B cell (primary cell): ENCODE measurements at regions not wholly inside any gene's neighbourhood (a gene's known extent, or its start where the extent isn't known, plus 50 kb on each side); places are given as distances from the start of the nearest gene placed in this dataset.

Experiments
- ATAC-seq: fragments of 200-7000 bp; cut with Tn5 transposase; one replicate; pipeline ENCODE4 v1.10.0; 2021; ENCODE audit warnings: low read depth, mild to moderate bottlenecking, moderate number of reproducible peaks, moderate library complexity
- CTCF ChIA-PET: fragments of 350-600 bp; sonication (Branson Sonifier 250); formaldehyde crosslinking; loops from one replicate; lab custom pipeline; 2021; ENCODE audit warnings: antibody characterized with exemption, inconsistent platforms; lab: Charles Lee
- POLR2A ChIA-PET: fragments of 350-600 bp; sonication (Branson Sonifier 250); formaldehyde crosslinking; loops from one replicate; lab custom pipeline; 2021; ENCODE audit warnings: antibody characterized with exemption; lab: Charles Lee
- DNase-seq: peaks from one replicate; pipeline ENCODE4 v3.0.0; 2013
- H2AFZ ChIP-seq: 2 replicates; pipeline ENCODE4 v1.6.1; 2012; ENCODE audit warnings: mild to moderate bottlenecking, low read depth, low read length; ENCODE audit not compliant: insufficient read depth, poor library complexity, severe bottlenecking
- H3K27ac ChIP-seq, 2 donors: 1 replicate in 1 of 2; 2 replicates in 1 of 2; pipeline ENCODE4 v1.5.1; 2012 to 2013; ENCODE audit warnings: low read length in 2 of 2, mild to moderate bottlenecking in 2 of 2, moderate library complexity in 1 of 2
- H3K27me3 ChIP-seq, 4 experiments: fragments of 200-600 bp in 1 of 4; sonication (generic) in 1 of 4; replicated peaks in 1 of 4; 1 replicate in 2 of 4; 2 replicates in 2 of 4; pipeline versions ENCODE4 v1.6.1 to v1.7.0; 2013 to 2016; ENCODE audit warnings: low read length in 3 of 4, mild to moderate bottlenecking in 2 of 4, mixed read lengths in 1 of 4, moderate library complexity in 1 of 4; ENCODE audit not compliant: insufficient read depth in 4 of 4, control insufficient read depth in 3 of 4; ENCODE audit errors: control extremely low read depth in 1 of 4
- H3K36me3 ChIP-seq, 2 experiments: replicated peaks in 1 of 2; 1 replicate in 1 of 2; 2 replicates in 1 of 2; pipeline versions ENCODE4 v1.6.1 to v1.7.1; 2013; ENCODE audit warnings: low read length in 1 of 2; ENCODE audit not compliant: insufficient read depth in 2 of 2, control insufficient read depth in 1 of 2; ENCODE audit errors: control extremely low read depth in 1 of 2, extremely low read depth in 1 of 2
- H3K4me1 ChIP-seq, 2 donors: fragments of 200-600 bp in 1 of 2; sonication (generic) in 1 of 2; 1 replicate in 1 of 2; 2 replicates in 1 of 2; pipeline versions ENCODE4 v1.5.1 to v1.6.1; 2013 to 2017; ENCODE audit warnings: low read length in 2 of 2; ENCODE audit not compliant: control insufficient read depth in 2 of 2, insufficient read depth in 2 of 2
- H3K4me2 ChIP-seq: replicated peaks from 2 replicates; pipeline ENCODE3; 2012; ENCODE audit warnings: mild to moderate bottlenecking, low read depth, low read length; ENCODE audit not compliant: poor library complexity, severe bottlenecking
- H3K4me3 ChIP-seq, 5 experiments: fragments of 200-600 bp in 1 of 5; sonication (generic) in 1 of 5; 1 replicate in 3 of 5; 2 replicates in 2 of 5; pipeline versions ENCODE4 v1.5.1 to v1.7.0; 2011 to 2016; ENCODE audit warnings: low read length in 4 of 5, mild to moderate bottlenecking in 4 of 5, low read depth in 2 of 5, control low read depth in 1 of 5, moderate library complexity in 1 of 5; ENCODE audit not compliant: insufficient read depth in 1 of 5; ENCODE audit errors: control extremely low read depth in 1 of 5, extremely low read depth in 1 of 5
- H3K79me2 ChIP-seq: fragments of 200-600 bp; sonication (generic); one replicate; pipeline ENCODE4 v1.6.0; 2016; ENCODE audit warnings: low read length; ENCODE audit not compliant: control insufficient read depth, insufficient read depth
- H3K9ac ChIP-seq: fragments of 200-600 bp; sonication (generic); 2 replicates; pipeline ENCODE4 v1.6.1; 2017; ENCODE audit warnings: mild to moderate bottlenecking, low read length, moderate library complexity
- H3K9me3 ChIP-seq, 3 donors: one replicate each; pipeline versions ENCODE4 v1.6.1 to v1.7.1; 2013; ENCODE audit warnings: low read length in 2 of 3; ENCODE audit not compliant: control insufficient read depth in 2 of 3, insufficient read depth in 1 of 3; ENCODE audit errors: control extremely low read depth in 1 of 3
- H4K20me1 ChIP-seq: 2 replicates; pipeline ENCODE4 v1.6.0; 2012; ENCODE audit warnings: mild to moderate bottlenecking, low read length; ENCODE audit not compliant: insufficient read depth, control insufficient read depth, poor library complexity, severe bottlenecking
- H3K27ac Mint-ChIP-seq: one replicate; pipeline ENCODE4 v1.8.0; 2021; ENCODE audit warnings: mixed read lengths
- H3K27me3 Mint-ChIP-seq: one replicate; pipeline ENCODE4 v1.8.0; 2021; ENCODE audit warnings: mixed read lengths
- H3K4me1 Mint-ChIP-seq: one replicate; pipeline ENCODE4 v1.8.0; 2021; ENCODE audit warnings: mixed read lengths
- H3K4me3 Mint-ChIP-seq: one replicate; pipeline ENCODE4 v1.8.0; 2021; ENCODE audit warnings: mixed read lengths
- H3K9me3 Mint-ChIP-seq: one replicate; pipeline ENCODE4 v1.8.0; 2022; ENCODE audit warnings: mixed read lengths; ENCODE audit not compliant: insufficient read depth
- CTCF ChIP-seq: fragments of 200-600 bp; IDR thresholded peaks from one replicate; pipeline ENCODE4 v1.8.0; 2022; ENCODE audit warnings: antibody characterized with exemption, mild to moderate bottlenecking
- EZH2 ChIP-seq: IDR thresholded peaks from 2 replicates; pipeline ENCODE4 v1.6.1; 2012; ENCODE audit warnings: borderline replicate concordance, low read depth, mild to moderate bottlenecking, moderate library complexity, low read length; ENCODE audit not compliant: insufficient read depth, poor library complexity, severe bottlenecking
- WGBS: methylation state at CpG from one replicate; pipeline ENCODE4 v1.1.5; 2013; ENCODE audit warnings: missing lambda C conversion rate; ENCODE audit not compliant: insufficient coverage; 5-methylcytosine and 5-hydroxymethylcytosine counted together
- intact Hi-C: fragments of 100-400 bp; cut with micrococcal nuclease; formaldehyde crosslinking; loops from one replicate; pipeline ENCODE4 v1.10.0; 2022

- H3K4me3 ChIP-seq, result no peak overlapping the region
- H3K27ac Mint-ChIP-seq, result no peak overlapping the region
- POLR2A ChIA-PET, result no interaction called here
- no peaks in the 10 kb centered on the region for H3K4me1 Mint-ChIP-seq
- H3K9ac ChIP-seq, result no peak overlapping the region
- CTCF ChIA-PET, result no interaction called here
- no peaks in the 10 kb centered on the region for H3K79me2 ChIP-seq
- H3K4me1 ChIP-seq, result no peaks in the 10 kb centered on the region
- H3K9me3 Mint-ChIP-seq, result no peaks in the 10 kb centered on the region
- no peaks in the 10 kb centered on the region for H3K27me3 ChIP-seq
- H3K27ac ChIP-seq, result no peak overlapping the region
- DNase-seq (no peak), ATAC-seq (no peak)
- TF ChIP-seq EZH2 (no peak), CTCF (no peak)
- no peak overlapping the region for H2AFZ ChIP-seq
- intact Hi-C loops, result no loop called here
- peaks cover 0 to 4% (median 0%) of the 10 kb centered on the region in 3 donors for H3K9me3 ChIP-seq
- H4K20me1 ChIP-seq, result no peaks in the 10 kb centered on the region
- H3K36me3 ChIP-seq, result no peaks in the 10 kb centered on the region
- H3K4me2 ChIP-seq, result no peak overlapping the region
- no peak overlapping the region for H3K4me3 Mint-ChIP-seq
- no peaks in the 10 kb centered on the region for H3K27me3 Mint-ChIP-seq
These were observed 628.2 kb downstream of the USP25 start for GRCh38 chr21:16357994-16358393.

GRCh38 chr21:16358784-16359183, 629.0 kb downstream of the USP25 start:
- no peak overlapping the region for H2AFZ ChIP-seq
- no peaks in the 10 kb centered on the region for H3K9me3 Mint-ChIP-seq
- peaks cover 0 to 4% (median 0%) of the 10 kb centered on the region in 3 donors for H3K9me3 ChIP-seq
- H3K4me3 ChIP-seq, result no peak overlapping the region
- ATAC-seq (no peak), DNase-seq (no peak)
- H3K27ac ChIP-seq, result no peak overlapping the region
- no peak overlapping the region for H3K9ac ChIP-seq
- H3K4me1 ChIP-seq, result no peaks in the 10 kb centered on the region
- ChIA-PET CTCF (no interaction called here), POLR2A (no interaction called here)
- H3K27me3 Mint-ChIP-seq, result no peaks in the 10 kb centered on the region
- no peaks in the 10 kb centered on the region for H3K4me1 Mint-ChIP-seq
- H3K27ac Mint-ChIP-seq, result no peak overlapping the region
- no peaks in the 10 kb centered on the region for H3K79me2 ChIP-seq
- no peaks in the 10 kb centered on the region for H3K36me3 ChIP-seq
- intact Hi-C loops, result no loop called here
- no peaks in the 10 kb centered on the region for H3K27me3 ChIP-seq
- WGBS, result no CpG with 5 or more reads among the region's 2 CpGs
- no peak overlapping the region for H3K4me3 Mint-ChIP-seq
- TF ChIP-seq EZH2 (no peak), CTCF (no peak)
- H4K20me1 ChIP-seq, result no peaks in the 10 kb centered on the region
- no peak overlapping the region for H3K4me2 ChIP-seq
